ENCODE measurements at regions not wholly inside any gene's neighbourhood (a gene's known extent, or its start where the extent isn't known, plus 50 kb on each side); places are given as distances from the start of the nearest gene placed in this dataset.
"Not testable (repeated sequence)": the region's sequence is repeated elsewhere in the genome, so short reads cannot be mapped to it uniquely, and the experiment has no call there.

DNA sequence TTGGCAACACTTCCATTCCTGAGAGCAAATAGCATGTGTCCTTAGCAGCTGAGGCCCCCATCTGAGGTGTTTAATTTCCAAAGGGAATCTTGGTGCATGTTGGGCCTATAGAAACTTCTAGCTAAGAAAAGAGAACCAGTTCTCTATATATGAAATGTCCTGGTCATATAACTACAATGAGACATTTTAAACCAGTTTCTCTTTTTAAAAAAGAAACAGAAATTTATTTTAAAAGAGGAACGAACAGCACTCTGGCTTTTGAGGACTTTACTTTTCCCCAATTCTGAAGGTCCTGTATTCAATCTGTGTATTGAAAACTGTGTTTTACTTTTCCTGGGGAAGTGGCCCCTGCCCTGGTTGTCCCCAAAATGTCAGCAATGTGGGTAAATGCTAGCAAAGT lies 94.0 kb upstream of the FOXN2 start:
- no peak for DNase-seq (ENCODE audit: low spot score)

DNA sequence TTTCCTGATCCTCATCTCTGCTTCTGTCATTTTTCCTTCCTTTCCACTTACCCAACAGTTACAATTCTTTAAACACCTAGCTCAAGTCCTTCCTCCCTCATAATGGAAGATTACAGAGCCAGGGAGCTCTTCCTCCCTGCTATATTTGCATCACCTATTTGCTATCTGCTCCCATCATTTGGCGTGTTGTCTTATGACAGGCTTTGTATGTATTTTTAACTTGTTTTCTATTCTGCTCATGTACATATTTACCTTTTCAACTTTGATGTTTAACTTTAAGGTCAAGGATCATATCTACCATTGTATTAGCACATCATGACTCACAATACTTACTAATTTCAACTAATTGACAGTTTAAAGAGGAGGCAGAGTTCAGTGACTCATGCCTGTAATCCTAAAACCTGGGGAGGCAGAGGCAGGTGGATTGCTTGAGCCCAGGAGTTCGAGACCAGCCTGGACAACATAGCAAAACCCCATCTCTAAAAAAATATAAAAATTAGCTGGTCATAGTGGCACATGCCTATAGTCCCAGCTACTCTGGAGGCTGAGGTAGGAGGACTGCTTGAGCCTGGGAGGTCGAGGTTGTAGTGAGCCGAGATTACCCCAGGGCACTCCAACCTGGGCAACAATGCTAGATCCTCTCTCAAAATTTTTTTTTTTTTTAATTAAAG lies 92.5 kb upstream of the FOXN2 start:
- DNase-seq (ENCODE audit: low spot score) = no peak

DNA sequence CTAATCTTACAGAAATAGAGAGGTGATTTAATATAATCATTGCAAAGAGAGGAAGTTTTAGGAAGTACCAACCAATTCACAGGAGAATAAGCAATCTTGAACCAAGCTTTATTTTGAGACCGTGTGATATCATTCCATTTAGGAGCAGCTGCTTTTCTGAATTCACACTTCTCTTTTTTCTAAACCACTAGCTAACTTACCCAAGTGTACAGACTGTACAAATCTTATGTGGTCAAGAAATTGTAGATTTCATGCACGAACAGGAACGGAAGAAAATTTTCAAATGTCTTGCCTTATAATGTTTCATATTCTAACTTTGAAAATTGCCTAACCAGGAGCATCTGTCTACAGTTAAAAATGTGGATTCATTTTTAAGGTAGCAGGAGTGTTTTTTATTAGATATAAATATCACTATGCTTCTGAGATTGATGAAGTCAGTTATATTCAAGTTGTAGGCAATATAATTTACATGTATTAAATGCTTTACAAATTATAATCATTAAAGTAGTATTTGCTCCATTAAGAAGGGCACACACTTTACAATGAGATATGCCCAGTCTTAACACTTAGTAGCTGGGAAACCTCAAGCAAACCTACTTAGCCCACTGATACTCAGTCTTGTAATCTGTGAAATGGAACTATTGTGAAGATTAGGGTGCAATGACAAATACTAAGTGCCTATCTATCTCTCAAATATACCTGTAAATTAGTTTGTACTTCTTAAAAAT lies 86.7 kb upstream of the FOXN2 start:
- DNase-seq (ENCODE audit: low spot score) = no peak

DNA sequence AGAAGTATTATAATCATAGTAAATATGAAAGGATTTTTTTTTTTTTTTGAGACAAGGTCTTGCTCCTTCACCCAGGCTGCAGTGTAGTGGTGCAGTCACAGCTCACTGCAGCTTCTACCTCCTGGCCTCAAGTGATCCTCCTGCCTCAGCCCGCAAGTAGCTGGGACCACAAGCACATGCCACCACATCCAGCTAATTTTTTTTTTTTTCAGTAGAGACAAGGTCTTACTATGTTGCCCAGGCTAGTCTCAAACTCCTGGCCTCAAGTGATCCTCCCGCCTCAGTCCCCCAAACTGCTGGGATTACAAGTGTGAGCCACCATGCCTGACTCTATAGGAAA lies 86.2 kb upstream of the FOXN2 start:
- DNase-seq (ENCODE audit: low spot score) = no peak

DNA sequence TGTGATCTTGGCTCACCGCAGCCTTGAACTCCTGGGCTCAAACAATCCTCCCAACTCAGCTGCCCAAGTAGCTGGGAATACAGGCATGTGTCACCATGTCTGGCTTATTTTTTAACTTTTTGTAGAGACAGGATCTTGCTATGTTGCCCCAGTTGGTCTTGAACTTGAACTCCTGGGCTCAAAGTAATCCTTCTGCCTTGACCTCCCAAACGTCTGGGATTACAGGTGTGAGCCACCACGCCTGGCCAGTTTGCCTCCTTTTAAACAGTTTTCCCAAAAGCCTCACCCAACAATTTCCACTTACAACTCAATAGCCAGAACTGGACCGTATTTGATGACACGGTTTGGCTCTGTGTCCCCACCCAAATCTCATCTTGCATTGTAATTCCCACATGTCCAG lies 85.4 kb upstream of the FOXN2 start:
- DNase-seq (ENCODE audit: low spot score) = no peak

DNA sequence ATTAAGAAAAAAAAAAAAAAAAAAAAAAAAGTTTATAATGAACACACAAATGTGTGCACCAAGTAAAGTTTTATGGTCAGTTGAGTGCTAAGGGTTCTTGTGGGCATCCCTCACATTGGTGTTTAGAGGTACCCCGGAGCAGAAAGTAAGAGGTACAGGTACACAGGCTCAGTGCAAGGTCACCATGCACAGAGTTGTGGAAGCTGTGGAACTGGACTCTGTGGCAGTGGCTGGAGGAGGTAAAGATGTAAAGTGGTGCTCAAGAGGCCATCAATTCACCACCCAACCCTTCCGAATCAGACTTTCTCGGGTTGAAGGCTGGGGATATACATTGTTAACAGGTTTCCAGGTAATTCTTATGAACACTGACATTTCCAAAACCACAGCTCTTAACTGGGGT lies 83.6 kb upstream of the FOXN2 start:
- no peak for DNase-seq (ENCODE audit: low spot score)

DNA sequence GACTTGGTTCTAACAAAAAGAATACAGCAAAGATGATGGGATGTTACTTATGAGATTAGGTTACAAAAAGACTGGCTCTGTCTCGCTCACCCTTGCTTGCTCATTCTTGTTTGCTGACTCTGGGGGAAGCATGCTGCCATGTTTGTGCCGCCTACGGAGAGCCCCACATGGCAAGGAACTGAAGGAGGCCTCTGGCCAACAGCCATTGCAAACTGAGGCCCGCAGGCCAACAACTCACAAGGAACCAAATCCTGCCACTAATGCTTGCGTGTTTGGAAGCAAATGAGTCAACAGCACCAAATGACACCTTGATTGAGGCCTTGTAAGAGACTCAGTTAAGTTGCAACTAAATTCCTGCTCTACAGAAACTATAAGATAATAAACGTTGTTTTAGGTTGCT lies 82.1 kb upstream of the FOXN2 start:
- DNase-seq (ENCODE audit: low spot score) = no peak

DNA sequence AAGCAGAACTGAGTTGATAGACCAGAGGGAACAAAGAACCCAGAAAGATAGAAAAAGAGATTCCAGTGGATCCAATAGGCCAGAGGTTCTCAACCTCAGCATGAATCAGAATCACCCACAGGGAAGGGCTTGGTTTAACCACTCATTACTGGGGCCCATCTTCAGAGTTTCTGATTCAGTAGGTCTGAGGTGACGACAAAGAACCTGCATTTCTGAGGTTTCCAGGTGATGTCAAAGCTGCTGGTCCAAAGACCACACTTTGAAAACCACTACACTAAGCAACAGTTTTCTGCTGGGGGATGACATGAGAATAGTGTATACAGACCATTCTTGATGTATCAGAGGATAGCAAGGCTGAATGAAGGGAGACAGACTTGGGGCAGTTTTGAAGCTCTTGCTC lies 81.5 kb upstream of the FOXN2 start:
- DNase-seq (ENCODE audit: low spot score) = no peak

DNA sequence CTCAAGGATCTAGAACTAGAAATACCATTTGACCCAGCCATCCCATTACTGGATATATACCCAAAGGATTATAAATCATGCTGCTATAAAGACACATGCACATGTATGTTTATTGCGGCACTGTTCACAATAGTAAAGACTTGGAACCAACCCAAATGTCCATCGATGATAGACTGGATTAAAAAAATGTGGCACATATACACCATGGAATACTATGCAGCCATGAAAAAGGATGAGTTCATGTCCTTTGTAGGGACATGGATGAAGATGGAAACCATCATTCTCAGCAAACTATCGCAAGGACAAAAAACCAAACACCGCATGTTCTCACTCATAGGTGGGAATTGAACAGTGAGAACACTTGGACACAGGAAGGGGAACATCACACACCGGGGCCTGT lies 80.7 kb upstream of the FOXN2 start:
- not testable (repeated sequence) for DNase-seq (ENCODE audit: low spot score)

DNA sequence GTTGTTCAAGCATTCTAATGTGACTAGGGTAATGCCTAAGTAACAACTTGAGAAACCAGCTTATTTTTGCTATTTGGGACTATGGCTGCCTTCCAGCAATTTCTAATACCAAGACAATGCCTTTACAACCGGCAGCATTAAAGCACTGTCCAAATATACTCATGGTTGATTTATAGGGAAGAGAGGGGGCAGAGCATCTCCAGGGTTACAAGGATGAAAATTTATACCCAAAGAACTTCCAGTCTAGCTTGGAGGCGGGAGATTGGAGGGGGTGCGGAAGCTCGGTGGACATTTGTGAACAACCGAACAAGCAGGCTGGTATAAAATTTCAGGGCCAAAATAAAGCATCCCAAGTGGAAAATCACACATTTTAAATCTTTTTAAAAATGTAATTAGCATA lies 79.4 kb upstream of the FOXN2 start:
- DNase-seq (ENCODE audit: low spot score) = no peak

DNA sequence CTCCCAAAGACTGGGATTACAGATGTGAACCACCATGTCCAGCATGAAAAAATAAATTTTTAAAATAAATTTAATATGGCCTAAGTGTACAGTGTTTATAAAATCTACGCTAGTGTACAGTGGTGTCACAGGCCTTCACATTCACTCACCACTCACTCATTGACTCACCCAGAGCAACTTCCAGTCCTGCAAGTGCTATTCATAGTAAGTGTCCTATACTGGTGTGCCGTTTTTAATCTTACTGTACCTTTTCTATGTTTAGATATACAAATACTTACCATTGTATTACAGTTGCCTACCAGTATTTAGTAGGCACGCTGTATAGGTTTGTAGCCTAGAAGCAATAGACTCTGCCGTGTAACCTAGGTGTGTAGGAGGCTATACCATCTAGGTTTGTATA lies 76.1 kb upstream of the FOXN2 start:
- no peak for DNase-seq (ENCODE audit: low spot score)

DNA sequence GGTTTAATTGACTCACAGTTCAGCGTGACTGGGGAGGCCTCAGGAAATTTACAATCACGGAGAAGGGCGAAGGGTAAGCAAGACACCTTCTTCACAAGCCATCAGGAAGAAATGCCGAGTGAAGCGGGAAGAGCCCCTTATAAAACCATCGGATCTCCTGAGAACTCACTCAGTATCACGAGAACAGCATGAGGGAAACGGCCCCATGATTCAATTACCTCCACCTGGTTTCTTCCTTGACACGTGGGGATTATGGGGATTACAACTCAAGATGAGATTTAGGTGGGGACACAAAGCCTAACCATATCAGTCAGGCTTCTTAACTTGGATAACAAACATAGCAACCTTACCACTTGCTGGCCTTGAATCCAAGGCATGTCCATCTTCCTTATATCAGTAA lies 73.6 kb upstream of the FOXN2 start:
- DNase-seq (ENCODE audit: low spot score) = no peak

DNA sequence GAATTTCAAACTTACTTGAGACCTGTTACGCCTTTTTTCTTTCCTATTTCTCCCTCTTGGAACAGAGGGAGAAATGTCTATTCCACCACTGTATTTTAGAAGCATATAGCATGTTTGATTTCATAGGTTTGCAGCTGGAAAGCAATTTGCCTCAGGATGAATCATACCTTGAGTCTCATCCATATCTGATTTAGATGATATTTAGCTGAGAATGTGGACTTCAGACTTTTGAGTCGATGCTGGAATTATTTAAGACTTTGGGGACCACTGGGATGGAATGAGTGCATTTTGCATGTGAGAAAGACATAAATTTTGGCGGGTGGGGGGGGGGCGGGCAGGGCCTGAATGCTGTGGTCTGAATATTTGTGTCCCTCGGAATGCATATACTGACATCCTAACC lies 67.3 kb upstream of the FOXN2 start:
- no peak for DNase-seq (ENCODE audit: low spot score)

DNA sequence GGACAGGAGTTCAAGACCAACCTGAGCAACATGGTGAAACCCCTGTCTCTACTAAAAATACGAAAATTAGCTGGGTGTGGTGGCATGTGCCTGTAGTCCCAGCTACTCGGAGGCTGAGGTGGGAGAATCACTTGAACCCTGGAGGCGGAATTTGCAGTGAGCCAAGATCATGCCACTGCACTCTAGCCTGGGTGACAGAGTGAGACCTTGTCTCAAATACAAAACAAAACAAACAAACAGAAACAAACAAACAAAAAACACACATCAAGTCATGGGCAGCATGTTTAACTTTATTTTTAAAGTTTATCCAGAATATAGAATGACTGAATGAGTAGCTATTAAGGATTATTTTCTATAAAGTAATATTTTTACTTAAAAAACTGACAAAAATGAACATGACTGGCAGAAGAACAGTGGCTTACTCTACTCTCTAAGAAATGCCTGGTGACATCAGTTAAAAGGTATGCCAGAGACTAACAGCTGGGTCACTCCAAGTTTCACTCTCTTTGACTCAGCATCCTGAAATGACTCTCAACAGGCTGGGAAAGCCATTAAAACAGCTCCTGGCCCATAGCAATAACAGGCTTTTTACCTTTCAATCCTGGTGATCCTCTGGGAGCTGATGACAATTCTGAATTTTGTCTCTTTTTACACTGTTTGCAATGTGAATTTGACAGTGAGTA lies 66.1 kb upstream of the FOXN2 start:
- DNase-seq (ENCODE audit: low spot score) = no peak

DNA sequence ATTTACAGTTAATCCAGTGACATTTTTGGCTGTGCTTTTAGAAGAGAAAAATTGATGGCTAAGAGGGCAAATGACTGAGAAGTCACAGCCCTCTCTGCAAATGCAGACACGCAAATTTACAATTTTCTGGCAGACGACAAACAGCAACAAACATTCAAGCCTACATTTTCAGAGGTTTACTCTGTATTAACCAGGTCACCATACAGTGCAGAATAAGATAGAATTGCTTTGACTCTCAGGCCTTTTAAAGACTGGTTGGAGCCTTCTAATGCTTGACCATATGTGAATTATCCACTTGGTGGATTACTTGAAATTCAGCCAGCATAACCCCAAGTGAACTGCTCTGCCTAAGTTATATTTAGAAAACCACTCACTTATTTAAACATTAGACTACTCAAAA lies 65.5 kb upstream of the FOXN2 start:
- DNase-seq (ENCODE audit: low spot score) = no peak

DNA sequence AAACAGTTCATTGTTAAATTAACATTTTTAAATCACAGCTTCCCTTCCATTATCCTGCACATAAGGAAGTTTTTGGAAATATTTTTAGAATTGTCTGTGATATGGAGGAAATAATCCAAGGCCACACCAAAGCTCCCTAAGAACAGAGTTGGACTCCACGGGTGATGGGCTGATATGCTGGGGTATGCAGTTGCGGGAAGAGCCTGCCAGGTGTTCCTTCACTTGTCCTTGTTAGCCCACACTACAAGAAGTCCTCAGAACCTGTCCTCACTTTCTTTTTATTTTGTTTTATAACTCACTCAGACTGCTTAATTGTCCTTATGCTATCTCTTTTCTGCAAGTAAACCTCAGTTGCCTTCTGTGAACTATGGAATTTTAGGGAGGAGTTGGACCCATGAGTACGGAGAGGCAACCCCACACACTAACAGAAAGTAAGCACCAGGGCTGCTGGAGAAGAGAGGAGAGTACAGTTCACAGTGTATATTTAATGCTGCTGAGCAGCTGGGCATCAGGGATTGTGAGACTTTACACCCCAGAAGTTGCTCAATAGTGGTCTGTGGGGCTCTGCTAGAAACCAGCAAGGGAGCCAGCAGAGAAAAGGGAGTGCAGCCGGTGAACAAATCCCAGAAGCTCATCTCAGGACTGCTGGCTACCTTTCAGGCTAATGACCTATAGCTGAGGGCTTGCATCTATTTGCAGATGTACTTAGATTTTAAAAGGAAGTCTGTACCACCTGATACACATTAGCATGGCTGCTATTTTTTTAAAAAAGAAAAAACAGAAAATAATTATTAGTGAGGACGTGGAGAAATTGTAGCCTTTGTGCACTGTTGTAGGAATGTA lies 64.6 kb upstream of the FOXN2 start:
- DNase-seq (ENCODE audit: low spot score) = no peak

DNA sequence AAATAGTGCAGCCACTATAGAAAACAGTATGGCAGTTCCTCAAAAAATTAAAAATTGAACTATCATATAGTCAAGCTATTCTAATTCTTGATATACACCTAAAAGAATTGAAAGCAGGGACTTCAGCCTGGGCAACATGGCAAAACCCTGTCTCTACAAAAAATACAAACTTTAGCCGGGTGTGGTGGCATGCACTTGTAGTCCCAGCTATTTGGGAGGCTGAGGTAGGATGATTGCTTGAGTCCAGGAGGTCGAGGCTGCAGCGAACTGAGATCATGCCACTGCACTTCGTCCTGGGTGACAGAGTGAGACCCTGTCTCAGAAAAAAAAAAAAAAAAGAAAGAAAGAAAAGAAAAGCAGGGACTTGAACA lies 64.0 kb upstream of the FOXN2 start:
- no peak for DNase-seq (ENCODE audit: low spot score)

DNA sequence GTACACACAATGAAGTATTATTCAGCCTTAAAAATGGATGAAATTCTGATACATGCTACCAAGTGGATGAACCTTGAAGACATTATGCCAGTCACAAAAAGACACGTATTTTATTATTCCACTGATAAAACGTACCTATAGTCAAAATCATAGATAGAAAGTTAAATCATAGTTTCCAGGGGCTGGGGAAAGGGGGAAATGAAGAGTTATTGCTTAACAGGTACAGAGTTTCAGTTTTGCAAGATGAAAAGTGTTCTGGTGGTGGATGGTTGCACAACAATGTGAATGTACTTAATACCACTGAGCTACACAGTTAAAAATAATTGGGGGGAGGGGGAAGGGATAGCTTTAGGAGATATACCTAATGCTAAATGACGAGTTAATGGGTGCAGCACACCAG lies 63.5 kb upstream of the FOXN2 start:
- no peak for DNase-seq (ENCODE audit: low spot score)

DNA sequence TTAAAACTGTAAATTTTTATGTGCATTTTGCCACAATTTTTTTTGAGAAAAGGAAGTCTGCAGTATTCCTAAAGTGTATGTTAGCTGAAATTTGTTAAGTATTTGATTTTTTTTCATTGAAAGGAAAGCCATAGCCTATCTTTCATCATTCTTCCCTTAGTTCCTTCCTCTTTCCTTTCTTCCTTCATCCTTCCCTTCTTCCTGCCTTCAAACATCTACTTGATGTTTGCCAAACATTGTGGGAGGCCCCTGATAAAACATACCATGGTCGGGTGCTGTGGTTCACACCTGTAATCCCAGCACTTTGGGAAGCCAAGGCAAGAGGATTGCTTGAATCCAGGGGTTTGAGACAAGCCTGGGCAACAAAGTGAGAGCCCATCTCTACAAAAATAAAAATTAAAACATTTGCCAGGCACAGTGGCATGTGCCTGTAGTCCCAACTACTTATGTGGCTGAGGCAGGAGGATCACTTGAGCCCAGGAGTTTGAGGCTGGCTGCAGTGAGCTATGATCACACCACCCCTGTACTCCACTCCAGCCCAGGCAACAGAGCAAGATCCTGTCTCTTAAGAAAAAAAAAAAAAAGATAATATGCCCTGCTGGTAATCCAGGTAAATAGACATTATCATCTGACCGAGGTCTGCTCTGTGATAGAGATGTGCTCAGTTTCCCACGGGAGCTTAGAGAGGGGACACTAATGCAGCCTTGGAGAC lies 62.9 kb upstream of the FOXN2 start:
- DNase-seq (ENCODE audit: low spot score) = no peak

DNA sequence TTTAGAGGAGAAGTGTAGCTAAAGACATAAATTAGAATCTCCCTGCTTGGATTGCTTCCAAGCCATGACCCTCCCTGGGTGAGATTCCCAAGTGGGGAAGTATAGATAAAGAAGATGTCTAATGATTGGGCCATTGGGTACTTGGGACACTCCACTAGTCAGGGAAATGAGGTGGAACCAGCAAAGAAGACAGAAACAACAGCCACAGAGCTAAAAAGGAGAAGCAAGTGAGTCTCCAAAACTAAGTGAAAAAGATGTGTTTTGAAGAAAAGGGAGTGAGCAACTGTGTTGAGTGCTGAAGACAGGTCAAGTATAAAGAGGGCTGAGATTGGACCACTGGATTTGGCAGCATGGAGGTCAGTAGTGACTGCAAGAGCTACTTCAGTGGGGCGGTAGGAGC lies 61.2 kb upstream of the FOXN2 start:
- DNase-seq (ENCODE audit: low spot score) = no peak

DNA sequence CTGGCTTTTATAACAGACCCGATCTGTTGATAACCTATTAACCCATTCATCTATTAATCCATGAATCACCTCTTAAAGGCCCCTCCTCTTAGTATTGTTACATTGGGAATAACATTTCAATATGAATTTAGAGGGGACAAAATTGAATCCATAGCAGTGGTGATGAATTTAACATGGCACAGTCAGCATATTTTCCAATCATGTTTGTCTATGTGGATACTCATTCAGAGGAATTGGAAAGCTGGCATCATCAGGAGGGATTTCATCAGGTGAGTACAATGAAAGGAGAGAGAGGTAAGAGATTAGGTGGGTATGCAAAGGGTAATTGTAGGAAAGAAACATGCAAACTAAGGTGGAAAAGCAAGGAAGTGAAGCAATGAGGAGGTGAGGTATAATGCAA lies 59.6 kb upstream of the FOXN2 start:
- DNase-seq (ENCODE audit: low spot score) = no peak

DNA sequence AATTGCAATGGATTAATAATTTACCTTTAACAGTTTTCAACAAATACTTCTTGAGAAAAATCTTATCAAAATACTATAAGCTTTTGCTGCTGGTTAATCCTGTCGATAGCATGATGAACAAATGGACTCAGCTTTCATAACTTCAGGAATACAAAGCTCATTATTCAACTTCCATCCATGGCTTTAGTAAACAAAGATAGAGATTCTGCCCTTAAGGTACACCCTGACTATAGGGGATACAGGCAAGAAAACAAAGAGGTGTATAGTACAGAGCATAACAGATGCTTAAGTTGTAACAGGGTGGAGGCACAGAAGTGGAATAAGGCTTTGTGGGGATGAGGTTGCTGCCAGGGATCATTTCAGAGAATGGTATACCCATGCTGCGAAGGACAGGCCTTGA lies 57.0 kb upstream of the FOXN2 start:
- no peak for DNase-seq (ENCODE audit: low spot score)

All from hematopoietic multipotent progenitor cell treated with erythropoietin and hydrocortisone succinate and interleukin-3 and kit ligand, for 15 days (in vitro differentiated cells).